ENCODE measurements at regions not wholly inside any gene's neighbourhood (a gene's known extent, or its start where the extent isn't known, plus 50 kb on each side); places are given as distances from the start of the nearest gene placed in this dataset.

GRCh38 chr18:46282177-46282570 lies 178.0 kb downstream of the HAUS1 start:
- no peaks in the 10 kb centered on the region for H3K27me3 ChIP-seq (ENCODE audit: insufficient read depth, low read length)
- no peak for TF ChIP-seq CTCF (IDR thresholded peaks at IDR 0.05; ENCODE audit: extremely low read depth, low read depth, low read length)
- H3K36me3 ChIP-seq (ENCODE audit: insufficient read depth, low read length) = no peaks in the 10 kb centered on the region
- no peaks in the 10 kb centered on the region for H3K79me2 ChIP-seq (ENCODE audit: insufficient read depth, low read length)
- H3K4me3 ChIP-seq (ENCODE audit: insufficient read depth, low read length) = no peak overlapping the region
- H3K9me3 ChIP-seq (ENCODE audit: low read depth, low read length) = no peaks in the 10 kb centered on the region
- peaks cover 17% of the 10 kb centered on the region for H3K4me1 ChIP-seq (ENCODE audit: insufficient read depth, low read length)
- H3K4me2 ChIP-seq (ENCODE audit: insufficient read depth, low read length) = no peak overlapping the region
- H3K27ac ChIP-seq (ENCODE audit: low read depth, low read length) = no peak overlapping the region
- no peak for DNase-seq (ENCODE audit: insufficient read length, low spot score, missing footprints)
- H2AFZ ChIP-seq (ENCODE audit: low read length) = no peak overlapping the region
- peaks cover 9% of the 10 kb centered on the region for H4K20me1 ChIP-seq (ENCODE audit: insufficient read depth, low read length)

GRCh38 chr18:46282646-46283045 lies 178.5 kb downstream of the HAUS1 start:
- no peak for DNase-seq (ENCODE audit: insufficient read length, low spot score, missing footprints)
- Histone ChIP-seq H3K27ac (ENCODE audit: low read depth, low read length) (no peak overlapping the region), H3K79me2 (ENCODE audit: insufficient read depth, low read length) (no peaks in the 10 kb centered on the region), H4K20me1 (ENCODE audit: insufficient read depth, low read length) (peaks cover 9% of the 10 kb centered on the region), H3K9me3 (ENCODE audit: low read depth, low read length) (no peaks in the 10 kb centered on the region), H3K36me3 (ENCODE audit: insufficient read depth, low read length) (no peaks in the 10 kb centered on the region), H3K27me3 (ENCODE audit: insufficient read depth, low read length) (no peaks in the 10 kb centered on the region), H3K4me2 (ENCODE audit: insufficient read depth, low read length) (no peak overlapping the region), H3K4me1 (ENCODE audit: insufficient read depth, low read length) (peaks cover 15% of the 10 kb centered on the region), H3K4me3 (ENCODE audit: insufficient read depth, low read length) (no peak overlapping the region), H2AFZ (ENCODE audit: low read length) (no peak overlapping the region)
- TF ChIP-seq CTCF (IDR thresholded peaks at IDR 0.05; ENCODE audit: extremely low read depth, low read depth, low read length) = no peak

- H4K20me1 ChIP-seq (ENCODE audit: insufficient read depth, low read length) = peaks cover 9% of the 10 kb centered on the region
- no peaks in the 10 kb centered on the region for H3K9me3 ChIP-seq (ENCODE audit: low read depth, low read length)
- no peak for TF ChIP-seq CTCF (IDR thresholded peaks at IDR 0.05; ENCODE audit: extremely low read depth, low read depth, low read length)
- DNase-seq (ENCODE audit: insufficient read length, low spot score, missing footprints) = no peak
- no peak overlapping the region for H3K4me3 ChIP-seq (ENCODE audit: insufficient read depth, low read length)
- H3K36me3 ChIP-seq (ENCODE audit: insufficient read depth, low read length) = no peaks in the 10 kb centered on the region
- H3K27me3 ChIP-seq (ENCODE audit: insufficient read depth, low read length) = no peaks in the 10 kb centered on the region
- H2AFZ ChIP-seq (ENCODE audit: low read length) = no peak overlapping the region
- H3K4me2 ChIP-seq (ENCODE audit: insufficient read depth, low read length) = no peak overlapping the region
- H3K79me2 ChIP-seq (ENCODE audit: insufficient read depth, low read length) = no peaks in the 10 kb centered on the region
- H3K27ac ChIP-seq (ENCODE audit: low read depth, low read length) = no peak overlapping the region
- H3K4me1 ChIP-seq (ENCODE audit: insufficient read depth, low read length) = peaks cover 8% of the 10 kb centered on the region
These were observed 179.1 kb downstream of the HAUS1 start for GRCh38 chr18:46283268-46283667.

GRCh38 chr18:46283895-46284295 lies 179.7 kb downstream of the HAUS1 start:
- peaks cover 2% of the 10 kb centered on the region for H3K4me1 ChIP-seq (ENCODE audit: insufficient read depth, low read length)
- no peak overlapping the region for H3K4me3 ChIP-seq (ENCODE audit: insufficient read depth, low read length)
- no peaks in the 10 kb centered on the region for H3K36me3 ChIP-seq (ENCODE audit: insufficient read depth, low read length)
- DNase-seq (ENCODE audit: insufficient read length, low spot score, missing footprints) = no peak
- H3K9me3 ChIP-seq (ENCODE audit: low read depth, low read length) = no peaks in the 10 kb centered on the region
- H4K20me1 ChIP-seq (ENCODE audit: insufficient read depth, low read length) = peaks cover 7% of the 10 kb centered on the region
- H3K27ac ChIP-seq (ENCODE audit: low read depth, low read length) = no peak overlapping the region
- H3K4me2 ChIP-seq (ENCODE audit: insufficient read depth, low read length) = no peak overlapping the region
- H3K27me3 ChIP-seq (ENCODE audit: insufficient read depth, low read length) = no peaks in the 10 kb centered on the region
- no peak overlapping the region for H2AFZ ChIP-seq (ENCODE audit: low read length)
- TF ChIP-seq CTCF (IDR thresholded peaks at IDR 0.05; ENCODE audit: extremely low read depth, low read depth, low read length) = no peak
- H3K79me2 ChIP-seq (ENCODE audit: insufficient read depth, low read length) = no peaks in the 10 kb centered on the region

All from osteoblast (primary cell).